HuH-7 (cell line): ENCODE measurements at regions not wholly inside any gene's neighbourhood (a gene's known extent, or its start where the extent isn't known, plus 50 kb on each side); places are given as distances from the start of the nearest gene placed in this dataset.

ENCODE experiments used
- DNase-seq: peaks from one replicate; pipeline ENCODE4 v3.0.0; 2011; ENCODE audit warnings: low spot score

- DNase-seq = no peak
Measured at GRCh38 chr18:65146482-65147021, 604.3 kb upstream of the CDH7 start.

GRCh38 chr18:65145312-65145711 lies 605.5 kb upstream of the CDH7 start:
- DNase-seq = no peak

- DNase-seq = no peak
Measured at GRCh38 chr18:65133610-65134009, 617.2 kb upstream of the CDH7 start.

- no peak for DNase-seq
Measured at GRCh38 chr18:65124633-65125032, 626.2 kb upstream of the CDH7 start.

GRCh38 chr18:65103864-65104263 lies 646.9 kb upstream of the CDH7 start:
- DNase-seq = no peak

- DNase-seq = no peak
Measured at GRCh38 chr18:65093346-65093745, 657.5 kb upstream of the CDH7 start.

- DNase-seq = peak; percentile 0
Measured at GRCh38 chr18:65091744-65092329, 659.0 kb upstream of the CDH7 start.

- DNase-seq = no peak
Measured at GRCh38 chr18:65082907-65083306, 667.9 kb upstream of the CDH7 start.

- no peak for DNase-seq
Measured at GRCh38 chr18:65081786-65082185, 669.0 kb upstream of the CDH7 start.

GRCh38 chr18:65073060-65073550 lies 677.7 kb upstream of the CDH7 start:
- DNase-seq = no peak

- no peak for DNase-seq
Measured at GRCh38 chr18:65057439-65058083, 693.3 kb upstream of the CDH7 start.

GRCh38 chr18:65056575-65056974 lies 694.2 kb upstream of the CDH7 start:
- DNase-seq = no peak

- no peak for DNase-seq
Measured at GRCh38 chr18:65049586-65049985, 701.2 kb upstream of the CDH7 start.

- DNase-seq = no peak
Measured at GRCh38 chr18:65039578-65039977, 711.2 kb upstream of the CDH7 start.

GRCh38 chr18:65035701-65036100 lies 715.1 kb upstream of the CDH7 start:
- DNase-seq = no peak

- no peak for DNase-seq
Measured at GRCh38 chr18:65025756-65026155, 725.1 kb upstream of the CDH7 start.

GRCh38 chr18:65021021-65021420 lies 729.8 kb upstream of the CDH7 start:
- DNase-seq = no peak

GRCh38 chr18:65018184-65018583 lies 732.6 kb upstream of the CDH7 start:
- no peak for DNase-seq

- DNase-seq = no peak
Measured at GRCh38 chr18:65017372-65017760, 733.4 kb upstream of the CDH7 start.

- no peak for DNase-seq
Measured at GRCh38 chr18:65016631-65017371, 734.0 kb upstream of the CDH7 start.

GRCh38 chr18:64994370-64994769 lies 756.4 kb upstream of the CDH7 start:
- no peak for DNase-seq

- DNase-seq = no peak
Measured at GRCh38 chr18:64993695-64994094, 757.1 kb upstream of the CDH7 start.

- DNase-seq = no peak
Measured at GRCh38 chr18:64992654-64993053, 758.2 kb upstream of the CDH7 start.
